Transverse colon (tissue), 4 donors: ENCODE measurements at regions not wholly inside any gene's neighbourhood (a gene's known extent, or its start where the extent isn't known, plus 50 kb on each side); places are given as distances from the start of the nearest gene placed in this dataset.
"Not testable (repeated sequence)": the region's sequence is repeated elsewhere in the genome, so short reads cannot be mapped to it uniquely, and the experiment has no call there.

ENCODE experiments used
- DNase-seq: peaks from one replicate; pipeline ENCODE4 v3.0.0-alpha.2; 2019
- H3K27ac ChIP-seq, 4 donors: fragments of 200-600 bp; sonication (generic); 2 replicates each; pipeline ENCODE4 v1.5.1; 2016 to 2018; ENCODE audit warnings: inconsistent platforms in 4 of 4
- H3K27me3 ChIP-seq: fragments of 200-600 bp; sonication (generic); 2 replicates; pipeline ENCODE4 v1.5.1; 2017; ENCODE audit warnings: inconsistent platforms
- H3K36me3 ChIP-seq, 4 donors: fragments of 200-600 bp; sonication (generic); 2 replicates each; pipeline ENCODE4 v1.5.1; 2017 to 2019; ENCODE audit warnings: inconsistent platforms in 4 of 4
- H3K4me1 ChIP-seq, 4 donors: fragments of 200-600 bp; sonication (generic); 2 replicates each; pipeline ENCODE4 v1.5.1; 2017 to 2020; ENCODE audit warnings: inconsistent platforms in 4 of 4
- H3K4me3 ChIP-seq, 4 donors: fragments of 200-600 bp; sonication (generic); 1 replicate in 1 of 4; 2 replicates in 3 of 4; pipeline versions ENCODE4 v1.5.1 to v1.6.1; 2017 to 2019; ENCODE audit warnings: inconsistent platforms in 4 of 4
- H3K9me3 ChIP-seq, 2 donors: fragments of 200-600 bp; sonication (generic); 2 replicates each; pipeline ENCODE4 v1.5.1; 2017 to 2019; ENCODE audit warnings: inconsistent platforms in 2 of 2
- EP300 ChIP-seq: sonication (generic); formaldehyde crosslinking; IDR thresholded peaks from one replicate; pipeline ENCODE4 v1.6.1; 2017; ENCODE audit warnings: antibody characterized with exemption, low read depth
- POLR2A ChIP-seq: fragments of 450-650 bp; IDR thresholded peaks from one replicate; pipeline ENCODE4 v1.6.1; 2016; ENCODE audit warnings: antibody characterized with exemption, mild to moderate bottlenecking, moderate library complexity
- POLR2AphosphoS5 ChIP-seq, 3 donors: sonication (generic); formaldehyde crosslinking; IDR thresholded peaks; one replicate each; pipeline ENCODE4 v1.6.1; 2016; ENCODE audit warnings: antibody characterized with exemption in 3 of 3
- WGBS, 2 donors: methylation state at CpG; one replicate each; pipeline ENCODE4 v1.1.5; 2018; ENCODE audit warnings: low coverage in 1 of 2; 5-methylcytosine and 5-hydroxymethylcytosine counted together
- in situ Hi-C, 4 donors: fragments of 200-750 bp; cut with MboI; loops; one replicate each; pipeline versions ENCODE4 v1.15.0 to v1.15.1; 2017; ENCODE audit warnings: low sequenced_read_pairs in 3 of 4, low pct_ligation_motif_present in 1 of 4, low pct_unique_long_range_greater_than_20kb in 1 of 4
- intact Hi-C: fragments of 100-400 bp; cut with DNase I; formaldehyde crosslinking; loops from one replicate; pipeline ENCODE4 v1.15.1; 2023; ENCODE audit warnings: low total_unique reads
- TF ChIP-seq, protein P1 (sequence below), 5 experiments: fragments of 200-600 bp in 3 of 5; fragments of 450-650 bp in 2 of 5; sonication (generic) in 3 of 5; IDR thresholded peaks; 1 replicate in 2 of 5; 2 replicates in 3 of 5; pipeline ENCODE4 v1.5.1; 2016 to 2017; ENCODE audit warnings: antibody characterized with exemption in 5 of 5, inconsistent platforms in 3 of 5, mild to moderate bottlenecking in 2 of 5, moderate library complexity in 1 of 5

DNA sequence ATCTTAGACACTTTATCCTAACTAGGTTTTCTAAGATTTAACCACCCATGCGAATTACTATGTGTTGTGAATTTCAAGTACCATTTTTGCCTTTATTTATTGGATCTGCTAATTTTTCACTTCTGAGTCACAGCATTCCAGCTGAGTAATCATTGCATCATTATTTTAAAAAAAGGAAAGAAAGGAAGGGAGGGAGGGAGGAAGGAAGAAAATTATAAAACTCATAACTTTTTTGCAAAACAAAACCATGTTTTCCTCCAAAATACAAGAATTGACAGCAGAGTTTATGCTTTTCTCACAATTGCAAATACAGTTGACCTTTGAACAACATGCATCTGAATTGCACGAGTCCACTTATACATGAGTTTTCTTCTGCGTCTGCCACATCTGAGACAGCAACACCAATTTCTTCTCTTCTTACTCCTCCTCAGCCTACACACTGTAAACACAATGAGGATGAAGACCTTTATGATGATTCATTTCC lies 651.4 kb upstream of the NECTIN3 start:
- in situ Hi-C loops (no loop called here), intact Hi-C loops (no loop called here)
- Histone ChIP-seq H3K36me3 (no peaks in the 10 kb centered on the region), H3K27me3 (no peaks in the 10 kb centered on the region), H3K27ac (no peak overlapping the region), H3K4me3 (no peak overlapping the region), H3K4me1 (peaks cover 0 to 11% (median 0%) of the 10 kb centered on the region in 4 donors), H3K9me3 (no peaks in the 10 kb centered on the region)
- 61 to 63% methylated on average over 3 of the region's 3 CpGs for WGBS, 2 donors
- no peak for DNase-seq
- no peak for TF ChIP-seq POLR2AphosphoS5 (IDR thresholded peaks at IDR 0.05)
- no peak for TF ChIP-seq POLR2A
- TF ChIP-seq, protein P1, sequence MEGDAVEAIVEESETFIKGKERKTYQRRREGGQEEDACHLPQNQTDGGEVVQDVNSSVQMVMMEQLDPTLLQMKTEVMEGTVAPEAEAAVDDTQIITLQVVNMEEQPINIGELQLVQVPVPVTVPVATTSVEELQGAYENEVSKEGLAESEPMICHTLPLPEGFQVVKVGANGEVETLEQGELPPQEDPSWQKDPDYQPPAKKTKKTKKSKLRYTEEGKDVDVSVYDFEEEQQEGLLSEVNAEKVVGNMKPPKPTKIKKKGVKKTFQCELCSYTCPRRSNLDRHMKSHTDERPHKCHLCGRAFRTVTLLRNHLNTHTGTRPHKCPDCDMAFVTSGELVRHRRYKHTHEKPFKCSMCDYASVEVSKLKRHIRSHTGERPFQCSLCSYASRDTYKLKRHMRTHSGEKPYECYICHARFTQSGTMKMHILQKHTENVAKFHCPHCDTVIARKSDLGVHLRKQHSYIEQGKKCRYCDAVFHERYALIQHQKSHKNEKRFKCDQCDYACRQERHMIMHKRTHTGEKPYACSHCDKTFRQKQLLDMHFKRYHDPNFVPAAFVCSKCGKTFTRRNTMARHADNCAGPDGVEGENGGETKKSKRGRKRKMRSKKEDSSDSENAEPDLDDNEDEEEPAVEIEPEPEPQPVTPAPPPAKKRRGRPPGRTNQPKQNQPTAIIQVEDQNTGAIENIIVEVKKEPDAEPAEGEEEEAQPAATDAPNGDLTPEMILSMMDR (IDR thresholded peaks at IDR 0.05) = no peak
- TF ChIP-seq EP300 = no peak

GRCh38 chr3:110423276-110423675 lies 648.3 kb upstream of the NECTIN3 start:
- Histone ChIP-seq H3K36me3 (no peaks in the 10 kb centered on the region), H3K4me1 (peaks cover 0 to 11% (median 0%) of the 10 kb centered on the region in 4 donors), H3K27me3 (no peaks in the 10 kb centered on the region), H3K4me3 (no peak overlapping the region), H3K27ac (no peak overlapping the region), H3K9me3 (no peaks in the 10 kb centered on the region)
- in situ Hi-C loops (no loop called here), intact Hi-C loops (no loop called here)
- 86 to 100% methylated on average over 1 to 2 of the region's 2 CpGs for WGBS, 2 donors
- TF ChIP-seq EP300 = no peak
- DNase-seq = no peak

- WGBS, 2 donors = 80 to 87% methylated on average over 1 of the region's 1 CpG
- DNase-seq = no peak
- in situ Hi-C loops = no loop called here
Observed at GRCh38 chr3:110430146-110430545, 641.5 kb upstream of the NECTIN3 start.

GRCh38 chr3:110436209-110436608 lies 635.4 kb upstream of the NECTIN3 start:
- Histone ChIP-seq H3K4me3 (no peak overlapping the region), H3K27me3 (no peaks in the 10 kb centered on the region), H3K4me1 (no peaks in the 10 kb centered on the region), H3K9me3 (no peaks in the 10 kb centered on the region), H3K36me3 (no peaks in the 10 kb centered on the region), H3K27ac (no peak overlapping the region)
- in situ Hi-C loops = no loop called here
- no peak for DNase-seq
- 57 to 62% methylated on average over 3 of the region's 3 CpGs for WGBS, 2 donors
- TF ChIP-seq EP300 = no peak
- TF ChIP-seq POLR2A = no peak
- TF ChIP-seq POLR2AphosphoS5 (IDR thresholded peaks at IDR 0.05) = no peak
- TF ChIP-seq, protein P1 (IDR thresholded peaks at IDR 0.05) = no peak
- intact Hi-C loops = no loop called here

More at GRCh38 chr3:110430146-110430545, 641.5 kb upstream of the NECTIN3 start:
- Histone ChIP-seq H3K36me3 (no peaks in the 10 kb centered on the region), H3K4me3 (no peak overlapping the region), H3K9me3 (no peaks in the 10 kb centered on the region), H3K27me3 (no peaks in the 10 kb centered on the region), H3K27ac (no peak overlapping the region), H3K4me1 (no peaks in the 10 kb centered on the region)
- intact Hi-C loops = no loop called here
- TF ChIP-seq POLR2AphosphoS5 (IDR thresholded peaks at IDR 0.05) = no peak
- TF ChIP-seq POLR2A = no peak
- no peak for TF ChIP-seq EP300
- TF ChIP-seq, protein P1 (IDR thresholded peaks at IDR 0.05) = no peak

DNA sequence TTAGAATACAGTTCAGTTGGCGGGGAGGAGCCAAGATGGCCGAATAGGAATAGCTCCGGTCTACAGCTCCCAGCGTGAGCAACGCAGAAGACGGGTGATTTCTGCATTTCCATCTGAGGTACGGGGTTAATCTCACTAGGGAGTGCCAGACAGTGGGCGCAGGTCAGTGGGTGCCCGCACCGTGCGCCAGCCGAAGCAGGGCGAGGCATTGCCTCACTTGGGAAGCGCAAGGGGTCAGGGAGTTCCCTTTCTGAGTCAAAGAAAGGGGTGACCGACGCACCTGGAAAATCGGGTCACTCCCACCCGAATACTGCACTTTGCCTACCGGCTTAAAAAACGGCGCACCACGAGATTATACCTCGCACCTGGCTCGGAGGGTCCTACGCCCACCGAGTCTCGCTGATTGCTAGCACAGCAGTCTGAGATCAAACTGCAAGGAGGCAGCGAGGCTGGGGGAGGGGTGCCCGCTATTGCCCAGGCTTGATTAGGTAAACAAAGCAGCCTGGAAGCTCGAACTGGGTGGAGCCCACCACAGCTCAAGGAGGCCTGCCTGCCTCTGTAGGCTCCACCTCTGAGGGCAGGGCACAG lies 631.5 kb upstream of the NECTIN3 start:
- intact Hi-C loops, H3K4me1 ChIP-seq, H3K27ac ChIP-seq, H3K36me3 ChIP-seq, DNase-seq, in situ Hi-C loops, H3K4me3 ChIP-seq, H3K27me3 ChIP-seq, H3K9me3 ChIP-seq: not testable (repeated sequence)
- WGBS, 2 donors = 88% methylated on average over 7 to 30 of the region's 30 CpGs
